Vagina (tissue), 2 donors: ENCODE measurements at regions not wholly inside any gene's neighbourhood (a gene's known extent, or its start where the extent isn't known, plus 50 kb on each side); places are given as distances from the start of the nearest gene placed in this dataset.

Experiments used
- DNase-seq, 2 donors: peaks; one replicate each; pipeline ENCODE4 v3.0.0-alpha.2; 2017; ENCODE audit errors: extremely low spot score in 2 of 2
- H3K27ac ChIP-seq: fragments of 200-600 bp; sonication (generic); one replicate; pipeline ENCODE4 v1.5.1; 2019
- H3K27me3 ChIP-seq: fragments of 200-600 bp; sonication (generic); one replicate; pipeline ENCODE4 v1.5.1; 2019
- H3K36me3 ChIP-seq, 2 donors: fragments of 200-600 bp; sonication (generic); one replicate each; pipeline ENCODE4 v1.5.1; 2017 to 2019
- H3K4me1 ChIP-seq: fragments of 200-600 bp; sonication (generic); one replicate; pipeline ENCODE4 v1.5.1; 2019
- H3K4me3 ChIP-seq, 2 donors: fragments of 200-600 bp; sonication (generic); 1 replicate in 1 of 2; 2 replicates in 1 of 2; pipeline ENCODE4 v1.5.1; 2016 to 2019
- H3K9me3 ChIP-seq: fragments of 200-600 bp; sonication (generic); one replicate; pipeline ENCODE4 v1.5.1; 2019
- POLR2A ChIP-seq, 2 donors: fragments of 450-650 bp; IDR thresholded peaks; one replicate each; pipeline ENCODE4 v1.6.1; 2017; ENCODE audit warnings: antibody characterized with exemption in 2 of 2, mild to moderate bottlenecking in 2 of 2, moderate library complexity in 2 of 2
- POLR2AphosphoS5 ChIP-seq, 2 donors: sonication (generic); formaldehyde crosslinking; IDR thresholded peaks; one replicate each; pipeline ENCODE4 v1.9.0; 2017; ENCODE audit warnings: antibody characterized with exemption in 2 of 2, mild to moderate bottlenecking in 2 of 2, low read depth in 1 of 2; ENCODE audit not compliant: insufficient read depth in 1 of 2
- intact Hi-C: fragments of 100-400 bp; cut with DNase I; formaldehyde crosslinking; loops from one replicate; pipeline ENCODE4 v1.15.1; 2023
- TF ChIP-seq, protein P1 (sequence below), 3 experiments: fragments of 450-650 bp in 2 of 3; fragments of 200-600 bp in 1 of 3; sonication (generic) in 1 of 3; IDR thresholded peaks; one replicate each; pipeline ENCODE4 v1.5.1; 2017 to 2019; ENCODE audit warnings: antibody characterized with exemption in 3 of 3, mild to moderate bottlenecking in 2 of 3, moderate library complexity in 2 of 3

DNA sequence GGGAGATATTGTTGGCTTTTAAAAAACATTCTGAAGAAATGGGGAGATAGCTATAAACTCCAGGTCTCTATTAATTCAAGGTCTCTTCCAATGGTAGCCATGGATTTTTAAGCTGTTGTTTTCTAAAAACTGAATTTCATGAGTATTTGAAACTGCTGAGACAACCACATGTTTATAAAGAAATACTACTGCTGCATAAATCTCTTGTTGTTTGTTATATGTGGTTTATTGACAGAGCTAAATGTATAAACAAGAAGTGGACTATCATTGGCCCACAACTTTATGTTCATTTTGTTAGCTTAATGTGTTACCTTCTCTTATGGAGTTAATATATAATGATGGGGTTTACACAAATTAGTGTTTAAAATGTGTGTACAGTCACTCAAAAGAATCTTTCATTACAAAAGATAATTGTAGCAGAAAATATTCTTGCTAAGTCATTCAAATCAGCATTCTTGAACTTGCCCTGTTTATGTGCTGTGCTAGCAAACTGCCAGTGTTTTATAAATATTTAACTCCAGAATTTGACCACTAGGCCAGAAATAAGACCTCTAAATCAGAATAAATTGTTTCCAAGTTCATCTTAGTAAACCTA lies 242.1 kb downstream of the TMX3 start:
- Histone ChIP-seq H3K4me1 (no peaks in the 10 kb centered on the region), H3K4me3 (no peak overlapping the region), H3K27me3 (no peaks in the 10 kb centered on the region), H3K9me3 (no peaks in the 10 kb centered on the region), H3K27ac (no peak overlapping the region), H3K36me3 (no peaks in the 10 kb centered on the region)
- TF ChIP-seq POLR2AphosphoS5 (IDR thresholded peaks at IDR 0.05; ENCODE audit: insufficient read depth in 1 of 2, low read depth in 1 of 2) (no peak), POLR2A (IDR thresholded peaks at IDR 0.05) (no peak)
- TF ChIP-seq, protein P1, sequence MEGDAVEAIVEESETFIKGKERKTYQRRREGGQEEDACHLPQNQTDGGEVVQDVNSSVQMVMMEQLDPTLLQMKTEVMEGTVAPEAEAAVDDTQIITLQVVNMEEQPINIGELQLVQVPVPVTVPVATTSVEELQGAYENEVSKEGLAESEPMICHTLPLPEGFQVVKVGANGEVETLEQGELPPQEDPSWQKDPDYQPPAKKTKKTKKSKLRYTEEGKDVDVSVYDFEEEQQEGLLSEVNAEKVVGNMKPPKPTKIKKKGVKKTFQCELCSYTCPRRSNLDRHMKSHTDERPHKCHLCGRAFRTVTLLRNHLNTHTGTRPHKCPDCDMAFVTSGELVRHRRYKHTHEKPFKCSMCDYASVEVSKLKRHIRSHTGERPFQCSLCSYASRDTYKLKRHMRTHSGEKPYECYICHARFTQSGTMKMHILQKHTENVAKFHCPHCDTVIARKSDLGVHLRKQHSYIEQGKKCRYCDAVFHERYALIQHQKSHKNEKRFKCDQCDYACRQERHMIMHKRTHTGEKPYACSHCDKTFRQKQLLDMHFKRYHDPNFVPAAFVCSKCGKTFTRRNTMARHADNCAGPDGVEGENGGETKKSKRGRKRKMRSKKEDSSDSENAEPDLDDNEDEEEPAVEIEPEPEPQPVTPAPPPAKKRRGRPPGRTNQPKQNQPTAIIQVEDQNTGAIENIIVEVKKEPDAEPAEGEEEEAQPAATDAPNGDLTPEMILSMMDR (IDR thresholded peaks at IDR 0.05), result no peak
- intact Hi-C loops, result no loop called here
- no peak for DNase-seq

GRCh38 chr18:68469049-68469625 lies 245.8 kb downstream of the TMX3 start:
- Histone ChIP-seq H3K27ac (no peak overlapping the region), H3K4me1 (no peaks in the 10 kb centered on the region), H3K4me3 (no peak overlapping the region), H3K9me3 (no peaks in the 10 kb centered on the region), H3K27me3 (no peaks in the 10 kb centered on the region), H3K36me3 (no peaks in the 10 kb centered on the region)
- TF ChIP-seq, protein P1 (IDR thresholded peaks at IDR 0.05), result no peak
- DNase-seq, result no peak
- intact Hi-C loops, result no loop called here

- DNase-seq, result no peak
- no peak overlapping the region for H3K4me3 ChIP-seq
- H3K4me1 ChIP-seq, result no peaks in the 10 kb centered on the region
- intact Hi-C loops, result no loop called here
- no peak overlapping the region for H3K27ac ChIP-seq
- no peaks in the 10 kb centered on the region for H3K9me3 ChIP-seq
- TF ChIP-seq POLR2AphosphoS5 (IDR thresholded peaks at IDR 0.05; ENCODE audit: insufficient read depth in 1 of 2, low read depth in 1 of 2) (no peak), POLR2A (IDR thresholded peaks at IDR 0.05) (no peak)
- TF ChIP-seq, protein P1 (IDR thresholded peaks at IDR 0.05), result no peak
- no peaks in the 10 kb centered on the region for H3K27me3 ChIP-seq
- H3K36me3 ChIP-seq, result no peaks in the 10 kb centered on the region
These were observed 247.0 kb downstream of the TMX3 start for GRCh38 chr18:68467957-68468356.

- no peak for DNase-seq
- H3K27me3 ChIP-seq, result no peaks in the 10 kb centered on the region
- no peak overlapping the region for H3K27ac ChIP-seq
These were observed 247.6 kb downstream of the TMX3 start for GRCh38 chr18:68467329-68467728.

GRCh38 chr18:68466672-68467071 lies 248.2 kb downstream of the TMX3 start:
- Histone ChIP-seq H3K36me3 (no peaks in the 10 kb centered on the region), H3K4me3 (no peak overlapping the region), H3K9me3 (no peaks in the 10 kb centered on the region), H3K27me3 (no peaks in the 10 kb centered on the region), H3K27ac (no peak overlapping the region), H3K4me1 (no peaks in the 10 kb centered on the region)
- intact Hi-C loops, result no loop called here
- DNase-seq, result no peak
- TF ChIP-seq POLR2A (IDR thresholded peaks at IDR 0.05) (no peak), POLR2AphosphoS5 (IDR thresholded peaks at IDR 0.05; ENCODE audit: insufficient read depth in 1 of 2, low read depth in 1 of 2) (no peak)
- TF ChIP-seq, protein P1 (IDR thresholded peaks at IDR 0.05), result no peak

More at GRCh38 chr18:68467329-68467728, 247.6 kb downstream of the TMX3 start:
- Histone ChIP-seq H3K36me3 (no peaks in the 10 kb centered on the region), H3K4me3 (no peak overlapping the region), H3K9me3 (no peaks in the 10 kb centered on the region), H3K4me1 (no peaks in the 10 kb centered on the region)
- intact Hi-C loops, result no loop called here
- TF ChIP-seq POLR2A (IDR thresholded peaks at IDR 0.05), result no peak
- TF ChIP-seq, protein P1 (IDR thresholded peaks at IDR 0.05), result no peak
- no peak for TF ChIP-seq POLR2AphosphoS5 (IDR thresholded peaks at IDR 0.05; ENCODE audit: insufficient read depth in 1 of 2, low read depth in 1 of 2)
